CD4-positive, alpha-beta T cell (primary cell): ENCODE measurements at regions not wholly inside any gene's neighbourhood (a gene's known extent, or its start where the extent isn't known, plus 50 kb on each side); places are given as distances from the start of the nearest gene placed in this dataset.

Source experiments
- ATAC-seq: fragments of 200-7000 bp; cut with Tn5 transposase; one replicate; pipeline ENCODE4 v1.10.0; 2022; ENCODE audit warnings: mild to moderate bottlenecking; ENCODE audit not compliant: poor library complexity
- CTCF ChIA-PET: fragments of 350-600 bp; sonication (Branson Sonifier 250); formaldehyde crosslinking; loops from one replicate; lab custom pipeline; 2021; ENCODE audit warnings: antibody characterized with exemption, inconsistent platforms; lab: Charles Lee
- POLR2A ChIA-PET: fragments of 350-600 bp; sonication (Branson Sonifier 250); formaldehyde crosslinking; loops from one replicate; lab custom pipeline; 2021; ENCODE audit warnings: antibody characterized with exemption, inconsistent platforms; lab: Charles Lee
- DNase-seq, 14 experiments: peaks; one replicate each; pipeline ENCODE4 v3.0.0-alpha.2; 2013 to 2020; ENCODE audit warnings: mixed read lengths in 2 of 14
- H3K27ac ChIP-seq, 2 donors: one replicate each; pipeline versions ENCODE4 v1.5.1 to v1.7.0; 2013; ENCODE audit warnings: low read length in 2 of 2, low read depth in 1 of 2, mild to moderate bottlenecking in 1 of 2
- H3K27me3 ChIP-seq, 2 experiments: 1 replicate in 1 of 2; 2 replicates in 1 of 2; pipeline versions ENCODE4 v1.6.1 to v1.7.0; 2013; ENCODE audit warnings: low read length in 2 of 2, control low read depth in 1 of 2, mild to moderate bottlenecking in 1 of 2, moderate library complexity in 1 of 2; ENCODE audit not compliant: insufficient read depth in 2 of 2, control insufficient read depth in 1 of 2
- H3K36me3 ChIP-seq: one replicate; pipeline ENCODE4 v1.6.1; 2013; ENCODE audit warnings: low read length, control low read depth; ENCODE audit not compliant: insufficient read depth
- H3K4me1 ChIP-seq: one replicate; pipeline ENCODE4 v1.6.1; 2013; ENCODE audit warnings: low read length, control low read depth; ENCODE audit not compliant: insufficient read depth
- H3K4me3 ChIP-seq: one replicate; pipeline ENCODE4 v1.5.1; 2013; ENCODE audit warnings: mild to moderate bottlenecking, low read length, moderate library complexity
- H3K9me3 ChIP-seq, 2 experiments: 1 replicate in 1 of 2; 2 replicates in 1 of 2; pipeline versions ENCODE4 v1.6.1 to v1.7.0; 2013; ENCODE audit warnings: low read length in 2 of 2, mild to moderate bottlenecking in 2 of 2, control low read depth in 1 of 2, moderate library complexity in 1 of 2; ENCODE audit not compliant: control insufficient read depth in 1 of 2, insufficient read depth in 1 of 2
- H3K27ac Mint-ChIP-seq: one replicate; pipeline ENCODE4 v1.8.0; 2020; ENCODE audit warnings: mixed read lengths
- H3K27me3 Mint-ChIP-seq: one replicate; pipeline ENCODE4 v1.8.0; 2021; ENCODE audit warnings: mixed read lengths
- H3K36me3 Mint-ChIP-seq: one replicate; pipeline ENCODE4 v1.8.0; 2021; ENCODE audit warnings: low read depth, mixed read lengths
- H3K4me1 Mint-ChIP-seq: one replicate; pipeline ENCODE4 v1.8.0; 2021; ENCODE audit warnings: low read depth, mixed read lengths
- H3K4me3 Mint-ChIP-seq: one replicate; pipeline ENCODE4 v1.8.0; 2020; ENCODE audit warnings: mild to moderate bottlenecking, mixed read lengths
- H3K9me3 Mint-ChIP-seq: one replicate; pipeline ENCODE4 v1.8.0; 2020; ENCODE audit warnings: mixed read lengths
- CTCF ChIP-seq: fragments of 200-600 bp; IDR thresholded peaks from one replicate; pipeline ENCODE4 v1.8.0; 2022; ENCODE audit warnings: antibody characterized with exemption, mild to moderate bottlenecking
- intact Hi-C, 2 experiments: fragments of 100-400 bp; cut with DNase I in 1 of 2; cut with micrococcal nuclease in 1 of 2; formaldehyde crosslinking; loops; one replicate each; pipeline versions ENCODE4 v1.15.1 to v1.9.0; 2023 to 2025; cut with DNase I, micrococcal nuclease

GRCh38 chr4:26071688-26072087, 157.7 kb downstream of the SMIM20 start:
- H3K27ac Mint-ChIP-seq = no peak overlapping the region
- no peak for TF ChIP-seq CTCF
- H3K4me1 Mint-ChIP-seq = peaks cover 21% of the 10 kb centered on the region

GRCh38 chr4:26073886-26074560, 160.0 kb downstream of the SMIM20 start:
- no peaks in the 10 kb centered on the region for H3K36me3 ChIP-seq
- no peaks in the 10 kb centered on the region for H3K9me3 ChIP-seq
- H3K27ac ChIP-seq = no peak overlapping the region
- intact Hi-C loops = no loop called here
- peaks cover 21% of the 10 kb centered on the region for H3K4me1 Mint-ChIP-seq
- peak overlapping the region; percentile 45 for H3K27ac Mint-ChIP-seq
- POLR2A ChIA-PET = no interaction called here
- ATAC-seq (no peak), DNase-seq (no peak)
- no peaks in the 10 kb centered on the region for H3K27me3 ChIP-seq
- no peak overlapping the region for H3K4me3 ChIP-seq
- no peaks in the 10 kb centered on the region for H3K9me3 Mint-ChIP-seq
- H3K36me3 Mint-ChIP-seq = no peaks in the 10 kb centered on the region
- no peak overlapping the region for H3K4me3 Mint-ChIP-seq
- H3K4me1 ChIP-seq = peaks cover 22% of the 10 kb centered on the region
- TF ChIP-seq CTCF = no peak
- H3K27me3 Mint-ChIP-seq = no peaks in the 10 kb centered on the region
- CTCF ChIA-PET = no interaction called here

More at GRCh38 chr4:26071688-26072087, 157.7 kb downstream of the SMIM20 start:
- ChIA-PET POLR2A (no interaction called here), CTCF (no interaction called here)
- Histone ChIP-seq H3K27ac (no peak overlapping the region), H3K27me3 (no peaks in the 10 kb centered on the region), H3K4me1 (peaks cover 22% of the 10 kb centered on the region), H3K36me3 (no peaks in the 10 kb centered on the region), H3K4me3 (no peak overlapping the region), H3K9me3 (no peaks in the 10 kb centered on the region)
- Mint-ChIP-seq H3K36me3 (no peaks in the 10 kb centered on the region), H3K27me3 (no peaks in the 10 kb centered on the region), H3K9me3 (no peaks in the 10 kb centered on the region), H3K4me3 (no peak overlapping the region)
- no peak for DNase-seq
- intact Hi-C loops = no loop called here
- no peak for ATAC-seq

GRCh38 chr4:26074712-26075430, 160.9 kb downstream of the SMIM20 start:
- peaks cover 22% of the 10 kb centered on the region for H3K4me1 ChIP-seq
- ChIA-PET CTCF (interaction anchor here (1.2 to 1.6 kb wide), 2 partner anchors 16 to 250 kb away, joined by 3 to 4 read pairs; no protein-coding TSS in a partner anchor), POLR2A (interaction anchor here (0.7 kb wide), 1 partner anchor 362 kb away, joined by 3 read pairs; no protein-coding TSS in a partner anchor)
- no peak overlapping the region for H3K27ac ChIP-seq
- no peak for TF ChIP-seq CTCF
- H3K4me1 Mint-ChIP-seq = peaks cover 21% of the 10 kb centered on the region
- no peak overlapping the region for H3K4me3 ChIP-seq
- ATAC-seq = peak; percentile 63
- peak overlapping the region; percentile 45 for H3K27ac Mint-ChIP-seq
- H3K9me3 Mint-ChIP-seq = no peaks in the 10 kb centered on the region
- H3K27me3 Mint-ChIP-seq = no peaks in the 10 kb centered on the region
- H3K4me3 Mint-ChIP-seq = no peak overlapping the region
- H3K27me3 ChIP-seq = no peaks in the 10 kb centered on the region
- intact Hi-C loops = no loop called here
- no peaks in the 10 kb centered on the region for H3K36me3 ChIP-seq
- no peaks in the 10 kb centered on the region for H3K9me3 ChIP-seq
- DNase-seq = peak in 5 of 14 experiments; percentile 6 to 78 (median 47)
- no peaks in the 10 kb centered on the region for H3K36me3 Mint-ChIP-seq
